Daoy (cell line): ENCODE measurements at regions not wholly inside any gene's neighbourhood (a gene's known extent, or its start where the extent isn't known, plus 50 kb on each side); places are given as distances from the start of the nearest gene placed in this dataset.

Experiments
- DNase-seq: peaks from one replicate; pipeline ENCODE4 v3.0.0-alpha.2; 2015; ENCODE audit warnings: low read depth

GRCh38 chr3:124092811-124093210 lies 100.9 kb upstream of the ROPN1 start:
- no peak for DNase-seq

- no peak for DNase-seq
These were observed 102.6 kb upstream of the ROPN1 start for GRCh38 chr3:124094496-124094895.

- peak; percentile 50 for DNase-seq
These were observed 105.6 kb upstream of the ROPN1 start for GRCh38 chr3:124097362-124098131.

GRCh38 chr3:124101643-124102042 lies 109.7 kb upstream of the ROPN1 start:
- DNase-seq, result no peak

- DNase-seq, result no peak
These were observed 115.4 kb upstream of the ROPN1 start for GRCh38 chr3:124107104-124107890.

- DNase-seq, result no peak
These were observed 116.5 kb upstream of the ROPN1 start for GRCh38 chr3:124108446-124108845.

GRCh38 chr3:124113485-124113884 lies 121.6 kb upstream of the ROPN1 start:
- DNase-seq, result no peak

- no peak for DNase-seq
These were observed 123.4 kb upstream of the ROPN1 start for GRCh38 chr3:124115279-124115678.

GRCh38 chr3:124115956-124116355 lies 124.0 kb upstream of the ROPN1 start:
- DNase-seq, result no peak

- DNase-seq, result no peak
These were observed 125.0 kb upstream of the ROPN1 start for GRCh38 chr3:124116906-124117305.

GRCh38 chr3:124117486-124117885 lies 125.6 kb upstream of the ROPN1 start:
- DNase-seq, result peak; percentile 69

- DNase-seq, result peak; percentile 25
These were observed 126.5 kb upstream of the ROPN1 start for GRCh38 chr3:124118397-124118796.

GRCh38 chr3:124119056-124119716 lies 127.3 kb upstream of the ROPN1 start:
- DNase-seq, result peak; percentile 62

GRCh38 chr3:124121379-124122312 lies 129.7 kb upstream of the ROPN1 start:
- DNase-seq, result no peak

- DNase-seq, result no peak
These were observed 133.4 kb upstream of the ROPN1 start for GRCh38 chr3:124125315-124125714.

GRCh38 chr3:124126436-124127023 lies 134.6 kb upstream of the ROPN1 start:
- DNase-seq, result no peak

- DNase-seq, result no peak
These were observed 139.2 kb upstream of the ROPN1 start for GRCh38 chr3:124131158-124131557.

- DNase-seq, result no peak
These were observed 139.7 kb upstream of the ROPN1 start for GRCh38 chr3:124131580-124131979.

- no peak for DNase-seq
These were observed 140.9 kb upstream of the ROPN1 start for GRCh38 chr3:124132813-124133212.

- no peak for DNase-seq
These were observed 141.5 kb upstream of the ROPN1 start for GRCh38 chr3:124133366-124133940.

GRCh38 chr3:124137216-124137615 lies 145.3 kb upstream of the ROPN1 start:
- peak; percentile 33 for DNase-seq
